ENCODE measurements at regions not wholly inside any gene's neighbourhood (a gene's known extent, or its start where the extent isn't known, plus 50 kb on each side); places are given as distances from the start of the nearest gene placed in this dataset.

GRCh38 chr3:124201786-124202185 is 209.9 kb upstream of the ROPN1 start:
- no peak for DNase-seq

- DNase-seq = no peak
Measured at GRCh38 chr3:124202754-124203153, 210.8 kb upstream of the ROPN1 start.

GRCh38 chr3:124203292-124203691 is 211.4 kb upstream of the ROPN1 start:
- no peak for DNase-seq

- no peak for DNase-seq
Measured at GRCh38 chr3:124206225-124207055, 214.5 kb upstream of the ROPN1 start.

- DNase-seq = no peak
Measured at GRCh38 chr3:124207077-124207476, 215.2 kb upstream of the ROPN1 start.

- DNase-seq = no peak
Measured at GRCh38 chr3:124207873-124208485, 216.1 kb upstream of the ROPN1 start.

- no peak for DNase-seq
Measured at GRCh38 chr3:124209426-124209825, 217.5 kb upstream of the ROPN1 start.

- DNase-seq = no peak
Measured at GRCh38 chr3:124210899-124211298, 219.0 kb upstream of the ROPN1 start.

GRCh38 chr3:124213641-124214040 is 221.7 kb upstream of the ROPN1 start:
- no peak for DNase-seq

- DNase-seq = no peak
Measured at GRCh38 chr3:124217542-124217941, 225.6 kb upstream of the ROPN1 start.

- DNase-seq = peak; percentile 51
Measured at GRCh38 chr3:124221422-124221821, 229.5 kb upstream of the ROPN1 start.

GRCh38 chr3:124223853-124224252 is 231.9 kb upstream of the ROPN1 start:
- no peak for DNase-seq

- no peak for DNase-seq
Measured at GRCh38 chr3:124227150-124227630, 235.3 kb upstream of the ROPN1 start.

- no peak for DNase-seq
Measured at GRCh38 chr3:124229420-124229819, 237.5 kb upstream of the ROPN1 start.

GRCh38 chr3:124229836-124230235 is 237.9 kb upstream of the ROPN1 start:
- DNase-seq = no peak

GRCh38 chr3:124230432-124230831 is 238.5 kb upstream of the ROPN1 start:
- no peak for DNase-seq

GRCh38 chr3:124230998-124231397 is 239.1 kb upstream of the ROPN1 start:
- no peak for DNase-seq

- no peak for DNase-seq
Measured at GRCh38 chr3:124234852-124235252, 242.9 kb upstream of the ROPN1 start.

GRCh38 chr3:124235446-124235845 is 243.5 kb upstream of the ROPN1 start:
- no peak for DNase-seq

GRCh38 chr3:124243177-124243859 is 251.4 kb upstream of the ROPN1 start:
- no peak for DNase-seq

- DNase-seq = no peak
Measured at GRCh38 chr3:124246376-124246775, 254.5 kb upstream of the ROPN1 start.

- no peak for DNase-seq
Measured at GRCh38 chr3:124246949-124247348, 255.0 kb upstream of the ROPN1 start.

GRCh38 chr3:124248471-124249028 is 256.6 kb upstream of the ROPN1 start:
- no peak for DNase-seq

GRCh38 chr3:124249038-124249437 is 257.1 kb upstream of the ROPN1 start:
- no peak for DNase-seq
